ENCODE measurements at regions not wholly inside any gene's neighbourhood (a gene's known extent, or its start where the extent isn't known, plus 50 kb on each side); places are given as distances from the start of the nearest gene placed in this dataset.

- intact Hi-C loops (cut with DNase I): no loop called here
- H3K9me3 ChIP-seq: no peaks in the 10 kb centered on the region
- no peaks in the 10 kb centered on the region for H3K4me1 ChIP-seq
- WGBS, 2 donors: 59 to 65% methylated on average over 1 of the region's 1 CpG
- TF ChIP-seq CTCF (IDR thresholded peaks at IDR 0.05) (no peak), POLR2A (IDR thresholded peaks at IDR 0.05) (no peak), EP300 (IDR thresholded peaks at IDR 0.05) (no peak), POLR2AphosphoS5 (IDR thresholded peaks at IDR 0.05) (no peak)
- H3K27ac ChIP-seq: no peak overlapping the region
- no peaks in the 10 kb centered on the region for H3K36me3 ChIP-seq
- H3K4me3 ChIP-seq: no peak overlapping the region
- H3K27me3 ChIP-seq: no peaks in the 10 kb centered on the region
- DNase-seq: no peak
These were observed 311.3 kb upstream of the HS3ST1 start for GRCh38 chr4:11739992-11740391.

GRCh38 chr4:11736978-11737377, 308.3 kb upstream of the HS3ST1 start:
- WGBS, 2 donors: 91 to 93% methylated on average over 2 of the region's 2 CpGs
- Histone ChIP-seq H3K4me3 (no peak overlapping the region), H3K27ac (no peak overlapping the region), H3K9me3 (no peaks in the 10 kb centered on the region), H3K27me3 (no peaks in the 10 kb centered on the region), H3K36me3 (no peaks in the 10 kb centered on the region), H3K4me1 (no peaks in the 10 kb centered on the region)
- TF ChIP-seq EP300 (IDR thresholded peaks at IDR 0.05): no peak
- no peak for TF ChIP-seq CTCF (IDR thresholded peaks at IDR 0.05)
- no peak for TF ChIP-seq POLR2AphosphoS5 (IDR thresholded peaks at IDR 0.05)
- no peak for TF ChIP-seq POLR2A (IDR thresholded peaks at IDR 0.05)
- DNase-seq: no peak
- intact Hi-C loops (cut with DNase I): no loop called here

- no peaks in the 10 kb centered on the region for H3K36me3 ChIP-seq
- intact Hi-C loops (cut with DNase I): no loop called here
- no peak overlapping the region for H3K4me3 ChIP-seq
- no peaks in the 10 kb centered on the region for H3K9me3 ChIP-seq
- TF ChIP-seq EP300 (IDR thresholded peaks at IDR 0.05) (no peak), POLR2AphosphoS5 (IDR thresholded peaks at IDR 0.05) (no peak)
- no peaks in the 10 kb centered on the region for H3K27me3 ChIP-seq
- no peak for DNase-seq
- no peak overlapping the region for H3K27ac ChIP-seq
- H3K4me1 ChIP-seq: no peaks in the 10 kb centered on the region
These were observed 307.0 kb upstream of the HS3ST1 start for GRCh38 chr4:11735651-11736050.

GRCh38 chr4:11732155-11732554, 303.5 kb upstream of the HS3ST1 start:
- 22 to 70% methylated on average over 4 of the region's 4 CpGs for WGBS, 2 donors
- intact Hi-C loops (cut with DNase I): no loop called here
- H3K9me3 ChIP-seq: no peaks in the 10 kb centered on the region
- H3K27ac ChIP-seq: no peak overlapping the region
- H3K27me3 ChIP-seq: no peaks in the 10 kb centered on the region
- no peak for DNase-seq
- no peaks in the 10 kb centered on the region for H3K36me3 ChIP-seq
- no peaks in the 10 kb centered on the region for H3K4me1 ChIP-seq
- no peak for TF ChIP-seq POLR2A (IDR thresholded peaks at IDR 0.05)
- no peak for TF ChIP-seq EP300 (IDR thresholded peaks at IDR 0.05)
- no peak for TF ChIP-seq POLR2AphosphoS5 (IDR thresholded peaks at IDR 0.05)
- TF ChIP-seq CTCF (IDR thresholded peaks at IDR 0.05): no peak
- H3K4me3 ChIP-seq: no peak overlapping the region

- Histone ChIP-seq H3K4me3 (no peak overlapping the region), H3K27ac (no peak overlapping the region), H3K9me3 (no peaks in the 10 kb centered on the region), H3K27me3 (no peaks in the 10 kb centered on the region), H3K36me3 (no peaks in the 10 kb centered on the region), H3K4me1 (no peaks in the 10 kb centered on the region)
- intact Hi-C loops (cut with DNase I): no loop called here
- TF ChIP-seq POLR2A (IDR thresholded peaks at IDR 0.05) (no peak), EP300 (IDR thresholded peaks at IDR 0.05) (no peak), CTCF (IDR thresholded peaks at IDR 0.05) (no peak), POLR2AphosphoS5 (IDR thresholded peaks at IDR 0.05) (no peak)
- 89 to 93% methylated on average over 1 of the region's 1 CpG for WGBS, 2 donors
- DNase-seq: no peak
These were observed 301.9 kb upstream of the HS3ST1 start for GRCh38 chr4:11730545-11730944.

All from sigmoid colon (tissue), 6 donors.